Right lobe of liver (tissue), 6 donors: ENCODE measurements at regions not wholly inside any gene's neighbourhood (a gene's known extent, or its start where the extent isn't known, plus 50 kb on each side); places are given as distances from the start of the nearest gene placed in this dataset.
"Not testable (repeated sequence)": the region's sequence is repeated elsewhere in the genome, so short reads cannot be mapped to it uniquely, and the experiment has no call there.

Experiments used
- ATAC-seq, 4 donors: fragments of 200-7000 bp; cut with Tn5 transposase; one replicate each; pipeline ENCODE4 v1.9.1; 2020; ENCODE audit warnings: mild to moderate bottlenecking in 4 of 4, moderate library complexity in 4 of 4
- DNase-seq, 3 donors: peaks; one replicate each; pipeline ENCODE4 v3.0.0-alpha.2; 2020
- H3K27ac ChIP-seq, 3 donors: fragments of 200-600 bp; one replicate each; pipeline ENCODE4 v1.8.0; 2022
- H3K27me3 ChIP-seq, 2 donors: fragments of 200-600 bp; one replicate each; pipeline ENCODE4 v1.8.0; 2022
- H3K36me3 ChIP-seq, 4 donors: fragments of 200-600 bp; sonication (generic) in 1 of 4; one replicate each; pipeline versions ENCODE4 v1.5.1 to v1.8.0; 2017 to 2022; ENCODE audit warnings: control low read depth in 1 of 4
- H3K4me1 ChIP-seq, 4 donors: fragments of 200-600 bp; sonication (generic) in 1 of 4; one replicate each; pipeline versions ENCODE4 v1.5.1 to v1.8.0; 2017 to 2022; ENCODE audit warnings: control low read depth in 1 of 4
- H3K4me3 ChIP-seq, 3 donors: fragments of 200-600 bp; one replicate each; pipeline ENCODE4 v1.8.0; 2022
- H3K9me3 ChIP-seq, 4 donors: fragments of 200-600 bp; sonication (generic) in 1 of 4; one replicate each; pipeline versions ENCODE4 v1.5.1 to v1.8.0; 2017 to 2022; ENCODE audit warnings: control low read depth in 1 of 4
- CTCF ChIP-seq, 4 donors: fragments of 200-600 bp in 3 of 4; fragments of 450-650 bp in 1 of 4; IDR thresholded peaks; one replicate each; pipeline versions ENCODE4 v1.5.1 to v1.8.0; 2016 to 2022; ENCODE audit warnings: antibody characterized with exemption in 4 of 4, mild to moderate bottlenecking in 2 of 4
- POLR2A ChIP-seq: fragments of 450-650 bp; IDR thresholded peaks from one replicate; pipeline ENCODE4 v1.6.1; 2017; ENCODE audit warnings: antibody characterized with exemption, mild to moderate bottlenecking
- WGBS: methylation state at CpG from one replicate; pipeline ENCODE4 v1.1.6; 2018; ENCODE audit warnings: low coverage, low lambda C conversion rate; ENCODE audit not compliant: insufficient coverage; ENCODE audit errors: missing lambda C conversion rate; 5-methylcytosine and 5-hydroxymethylcytosine counted together
- intact Hi-C, 2 donors: fragments of 100-400 bp; cut with DNase I; formaldehyde crosslinking; loops; one replicate each; pipeline versions ENCODE4 v1.11.2 to v1.14.1; 2022
- donor health status: DM: no; HTN: yes; CAD: no.
- donor health status: DM: no; HTN: no; CAD: no.
- donor health status: DM: no; HTN: no; CAD: no.
- donor health status: DM: no; HTN: yes; CAD: no.
- donor health status: DM: no; HTN: yes; CAD: no.

GRCh38 chr3:26474706-26475105 lies 147.9 kb upstream of the LRRC3B start:
- 88% methylated on average over 3 of the region's 3 CpGs for WGBS
- Histone ChIP-seq H3K27ac (no peak overlapping the region), H3K9me3 (no peaks in the 10 kb centered on the region), H3K27me3 (no peaks in the 10 kb centered on the region), H3K36me3 (no peaks in the 10 kb centered on the region), H3K4me1 (no peaks in the 10 kb centered on the region), H3K4me3 (no peak overlapping the region)
- intact Hi-C loops, result no loop called here
- TF ChIP-seq CTCF (IDR thresholded peaks at IDR 0.05) (no peak), POLR2A (no peak)
- DNase-seq, result no peak
- ATAC-seq, result no peak

GRCh38 chr3:26480377-26480776 lies 142.2 kb upstream of the LRRC3B start:
- Histone ChIP-seq H3K9me3 (no peaks in the 10 kb centered on the region), H3K27me3 (no peaks in the 10 kb centered on the region), H3K4me1 (no peaks in the 10 kb centered on the region), H3K4me3 (no peak overlapping the region), H3K27ac (no peak overlapping the region), H3K36me3 (no peaks in the 10 kb centered on the region)
- TF ChIP-seq CTCF (IDR thresholded peaks at IDR 0.05), result no peak
- TF ChIP-seq POLR2A, result no peak
- no peak for DNase-seq
- no peak for ATAC-seq
- intact Hi-C loops, result no loop called here

DNA sequence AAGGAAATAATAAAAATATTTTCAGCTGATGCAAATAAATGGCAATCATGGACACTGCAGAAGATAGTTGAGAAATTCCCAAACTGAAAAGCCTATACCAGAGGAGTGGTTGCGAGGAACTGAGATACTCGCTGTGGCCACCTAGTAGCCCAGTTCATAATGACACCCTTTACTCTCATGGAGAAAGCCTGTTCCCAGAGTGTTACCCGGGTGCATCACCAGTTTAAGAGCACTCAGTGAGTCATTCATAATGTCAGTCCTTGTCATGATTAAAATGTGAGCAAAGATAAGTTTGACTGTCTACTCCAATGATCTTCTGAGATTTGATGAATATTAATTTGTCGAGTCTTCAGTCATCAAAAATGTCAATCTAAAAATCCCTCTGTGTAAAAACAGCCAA lies 138.4 kb upstream of the LRRC3B start:
- TF ChIP-seq CTCF (IDR thresholded peaks at IDR 0.05) (peak in 3 of 4 donors; percentile 16 to 37 (median 33)), POLR2A (no peak)
- DNase-seq (no peak), ATAC-seq (peak; percentile 60 to 91 (median 65))
- Histone ChIP-seq H3K4me3 (no peak overlapping the region), H3K4me1 (no peaks in the 10 kb centered on the region), H3K36me3 (no peaks in the 10 kb centered on the region), H3K9me3 (no peaks in the 10 kb centered on the region), H3K27ac (no peak overlapping the region), H3K27me3 (no peaks in the 10 kb centered on the region)
- WGBS, result 56% methylated on average over 4 of the region's 4 CpGs
- intact Hi-C loops, result no loop called here

- H3K27ac ChIP-seq, result no peak overlapping the region
- H3K4me1 ChIP-seq, result peaks cover 0 to 9% (median 2%) of the 10 kb centered on the region in 4 donors
- DNase-seq (no peak), ATAC-seq (peak; percentile 53 to 82 (median 68))
- H3K27me3 ChIP-seq, result no peaks in the 10 kb centered on the region
- no peak overlapping the region for H3K4me3 ChIP-seq
- 14% methylated on average over 2 of the region's 2 CpGs for WGBS
- no peaks in the 10 kb centered on the region for H3K36me3 ChIP-seq
- H3K9me3 ChIP-seq, result no peaks in the 10 kb centered on the region
- intact Hi-C loops, result no loop called here
- TF ChIP-seq POLR2A (no peak), CTCF (IDR thresholded peaks at IDR 0.05) (no peak)
Measured at GRCh38 chr3:26498271-26498670, 124.3 kb upstream of the LRRC3B start.

DNA sequence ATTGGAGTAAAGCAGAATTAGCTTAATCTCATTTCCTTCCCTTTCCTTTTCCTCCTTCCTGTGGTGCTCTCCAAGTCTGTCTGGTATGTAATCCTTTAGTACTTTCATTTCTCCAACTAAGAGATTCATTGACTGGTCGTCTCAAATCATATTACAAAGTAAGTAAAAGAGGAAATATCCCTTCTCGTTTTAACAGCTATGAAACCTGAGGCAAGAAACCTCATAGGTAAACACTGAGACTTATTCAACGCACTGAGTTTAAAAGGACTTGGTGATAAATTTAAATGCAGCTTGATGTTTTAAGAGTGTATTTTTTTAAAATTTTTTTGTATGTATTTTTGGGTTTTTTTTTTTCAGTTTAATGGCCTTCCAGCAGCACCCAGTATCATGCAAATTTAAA lies 117.2 kb upstream of the LRRC3B start:
- Histone ChIP-seq H3K27ac (no peak overlapping the region), H3K4me3 (no peak overlapping the region), H3K9me3 (no peaks in the 10 kb centered on the region), H3K4me1 (no peaks in the 10 kb centered on the region), H3K36me3 (no peaks in the 10 kb centered on the region), H3K27me3 (no peaks in the 10 kb centered on the region)
- intact Hi-C loops, result no loop called here
- ATAC-seq (no peak), DNase-seq (no peak)
- no peak for TF ChIP-seq CTCF (IDR thresholded peaks at IDR 0.05)
- no peak for TF ChIP-seq POLR2A
- WGBS, result 24% methylated on average over 3 of the region's 3 CpGs

DNA sequence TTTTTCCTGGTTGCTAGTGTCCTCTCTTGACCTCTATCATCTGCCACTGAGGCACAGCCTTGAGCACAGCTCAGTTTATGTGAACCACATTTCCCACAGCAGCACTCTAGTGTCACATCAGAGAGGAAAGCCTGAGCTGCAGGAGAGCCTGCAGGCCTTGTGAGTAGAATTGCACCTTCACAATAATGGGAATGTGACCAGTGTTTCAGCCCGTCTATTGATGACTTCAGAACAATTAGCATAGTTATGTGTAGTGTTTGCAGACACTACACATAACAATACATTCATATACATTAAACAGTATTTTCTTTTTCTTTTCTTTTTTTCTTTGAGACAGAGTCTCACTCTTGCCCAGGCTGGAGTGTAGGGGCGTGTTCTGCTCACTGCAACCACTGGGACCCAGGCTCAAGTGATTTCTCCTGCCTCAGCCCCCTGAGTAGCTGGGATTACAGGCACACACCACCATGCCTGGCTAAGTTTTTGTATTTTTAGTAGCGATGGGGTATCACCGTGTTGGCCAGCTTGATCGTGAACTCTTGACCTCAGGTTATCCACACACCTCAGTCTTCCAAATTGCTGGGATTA lies 108.0 kb upstream of the LRRC3B start:
- H3K36me3 ChIP-seq, ATAC-seq, H3K9me3 ChIP-seq, intact Hi-C loops, H3K27me3 ChIP-seq, H3K27ac ChIP-seq, H3K4me1 ChIP-seq, H3K4me3 ChIP-seq, DNase-seq: not testable (repeated sequence)
- WGBS, result 77% methylated on average over 5 of the region's 5 CpGs
